ENCODE measurements at regions not wholly inside any gene's neighbourhood (a gene's known extent, or its start where the extent isn't known, plus 50 kb on each side); places are given as distances from the start of the nearest gene placed in this dataset.

GRCh38 chr10:29849886-29850285 lies 209.5 kb downstream of the JCAD start:
- Histone ChIP-seq H3K9me3 (peaks cover 0 to 8% (median 0%) of the 10 kb centered on the region in 12 donors), H3K4me1 (peaks cover 0 to 22% (median 8%) of the 10 kb centered on the region in 12 donors), H3K27ac (peak overlapping the region in 8 of 12 donors; percentile 15 to 79 (median 46)), H3K4me3 (peak overlapping the region in 4 of 12 donors; percentile 18 to 41 (median 20)), H3K36me3 (no peaks in the 10 kb centered on the region), H3K27me3 (no peaks in the 10 kb centered on the region)
- intact Hi-C loops (cut with DNase I) = loop anchor here in 6 of 10 donors (5.0 to 10.0 kb wide), 5 partner anchors 113 to 465 kb away; no protein-coding TSS in a partner anchor
- TF ChIP-seq, protein P1, sequence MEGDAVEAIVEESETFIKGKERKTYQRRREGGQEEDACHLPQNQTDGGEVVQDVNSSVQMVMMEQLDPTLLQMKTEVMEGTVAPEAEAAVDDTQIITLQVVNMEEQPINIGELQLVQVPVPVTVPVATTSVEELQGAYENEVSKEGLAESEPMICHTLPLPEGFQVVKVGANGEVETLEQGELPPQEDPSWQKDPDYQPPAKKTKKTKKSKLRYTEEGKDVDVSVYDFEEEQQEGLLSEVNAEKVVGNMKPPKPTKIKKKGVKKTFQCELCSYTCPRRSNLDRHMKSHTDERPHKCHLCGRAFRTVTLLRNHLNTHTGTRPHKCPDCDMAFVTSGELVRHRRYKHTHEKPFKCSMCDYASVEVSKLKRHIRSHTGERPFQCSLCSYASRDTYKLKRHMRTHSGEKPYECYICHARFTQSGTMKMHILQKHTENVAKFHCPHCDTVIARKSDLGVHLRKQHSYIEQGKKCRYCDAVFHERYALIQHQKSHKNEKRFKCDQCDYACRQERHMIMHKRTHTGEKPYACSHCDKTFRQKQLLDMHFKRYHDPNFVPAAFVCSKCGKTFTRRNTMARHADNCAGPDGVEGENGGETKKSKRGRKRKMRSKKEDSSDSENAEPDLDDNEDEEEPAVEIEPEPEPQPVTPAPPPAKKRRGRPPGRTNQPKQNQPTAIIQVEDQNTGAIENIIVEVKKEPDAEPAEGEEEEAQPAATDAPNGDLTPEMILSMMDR (IDR thresholded peaks at IDR 0.05) = no peak
- no peak for TF ChIP-seq POLR2A (IDR thresholded peaks at IDR 0.05)
- ATAC-seq (no peak), DNase-seq (no peak)
- 62 to 80% (median 68%) methylated on average over 3 of the region's 3 CpGs for WGBS, 4 donors

- WGBS, 4 donors = 61 to 66% (median 63%) methylated on average over 9 of the region's 9 CpGs
- intact Hi-C loops (cut with DNase I) = loop anchor here in 2 of 10 donors (10.0 kb wide), 2 partner anchors 114 to 464 kb away; no protein-coding TSS in a partner anchor
Measured at GRCh38 chr10:29849126-29849833, 210.1 kb downstream of the JCAD start.

DNA sequence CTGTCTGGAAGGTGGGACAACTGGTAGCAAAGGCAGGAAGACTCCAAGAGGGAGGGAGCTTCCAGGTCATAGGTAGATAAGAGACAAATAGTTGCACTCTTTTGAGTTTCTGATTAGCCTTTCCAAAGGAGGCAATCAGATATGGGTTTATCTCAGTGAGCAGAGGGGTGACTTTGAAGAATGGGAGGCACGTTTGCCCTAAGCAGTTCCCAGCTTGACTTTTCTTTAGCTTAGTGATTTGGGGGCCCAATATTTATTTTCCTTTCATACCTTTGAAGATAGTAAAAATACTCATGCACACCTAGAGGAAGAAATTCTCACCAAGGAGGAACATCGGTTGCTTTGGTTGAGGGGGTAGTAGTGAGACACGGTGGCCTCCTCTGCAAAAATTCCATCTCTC lies 212.1 kb upstream of the SVIL start:
- H3K27me3 ChIP-seq = no peaks in the 10 kb centered on the region
- intact Hi-C loops (cut with DNase I) = loop anchor here in 2 of 10 donors (10.0 kb wide), 2 partner anchors 112 to 462 kb away; no protein-coding TSS in a partner anchor
- no peak for TF ChIP-seq POLR2A (IDR thresholded peaks at IDR 0.05)
- TF ChIP-seq, protein P1 (IDR thresholded peaks at IDR 0.05) = no peak
- H3K4me3 ChIP-seq = no peak overlapping the region
- 89 to 97% (median 93%) methylated on average over 3 of the region's 3 CpGs for WGBS, 4 donors
- H3K27ac ChIP-seq = peak overlapping the region in 1 of 12 donors; percentile 7
- H3K9me3 ChIP-seq = peaks cover 0 to 8% (median 0%) of the 10 kb centered on the region in 12 donors
- ATAC-seq (no peak), DNase-seq (no peak)
- peaks cover 0 to 29% (median 8%) of the 10 kb centered on the region in 12 donors for H3K4me1 ChIP-seq
- H3K36me3 ChIP-seq = no peaks in the 10 kb centered on the region

More at GRCh38 chr10:29849126-29849833, 210.1 kb downstream of the JCAD start:
- Histone ChIP-seq H3K27me3 (no peaks in the 10 kb centered on the region), H3K9me3 (peaks cover 0 to 8% (median 0%) of the 10 kb centered on the region in 12 donors), H3K36me3 (no peaks in the 10 kb centered on the region), H3K4me3 (peak overlapping the region in 7 of 12 donors; percentile 7 to 41 (median 18)), H3K27ac (peak overlapping the region in 8 of 12 donors; percentile 15 to 79 (median 46)), H3K4me1 (peaks cover 0 to 22% (median 8%) of the 10 kb centered on the region in 12 donors)
- peak in 2 of 5 donors; percentile 33 to 37 for DNase-seq
- ATAC-seq = peak in 3 of 4 donors; percentile 74 to 86 (median 75)
- TF ChIP-seq POLR2A (IDR thresholded peaks at IDR 0.05) = no peak
- TF ChIP-seq, protein P1 (IDR thresholded peaks at IDR 0.05) = no peak

GRCh38 chr10:29845166-29845565 lies 210.4 kb upstream of the SVIL start:
- H3K27me3 ChIP-seq = no peaks in the 10 kb centered on the region
- H3K4me3 ChIP-seq = no peak overlapping the region
- no peak for TF ChIP-seq POLR2A (IDR thresholded peaks at IDR 0.05)
- TF ChIP-seq, protein P1 (IDR thresholded peaks at IDR 0.05) = no peak
- no peaks in the 10 kb centered on the region for H3K36me3 ChIP-seq
- DNase-seq (no peak), ATAC-seq (no peak)
- intact Hi-C loops (cut with DNase I) = loop anchor here in 2 of 10 donors (10.0 kb wide), 2 partner anchors 110 to 460 kb away; no protein-coding TSS in a partner anchor
- WGBS, 4 donors = 80 to 100% (median 96%) methylated on average over 1 of the region's 1 CpG
- H3K9me3 ChIP-seq = peaks cover 0 to 8% (median 0%) of the 10 kb centered on the region in 12 donors
- H3K4me1 ChIP-seq = peaks cover 0 to 32% (median 7%) of the 10 kb centered on the region in 12 donors
- H3K27ac ChIP-seq = no peak overlapping the region
